ENCODE measurements at regions not wholly inside any gene's neighbourhood (a gene's known extent, or its start where the extent isn't known, plus 50 kb on each side); places are given as distances from the start of the nearest gene placed in this dataset.
"Not testable (repeated sequence)": the region's sequence is repeated elsewhere in the genome, so short reads cannot be mapped to it uniquely, and the experiment has no call there.

DNA sequence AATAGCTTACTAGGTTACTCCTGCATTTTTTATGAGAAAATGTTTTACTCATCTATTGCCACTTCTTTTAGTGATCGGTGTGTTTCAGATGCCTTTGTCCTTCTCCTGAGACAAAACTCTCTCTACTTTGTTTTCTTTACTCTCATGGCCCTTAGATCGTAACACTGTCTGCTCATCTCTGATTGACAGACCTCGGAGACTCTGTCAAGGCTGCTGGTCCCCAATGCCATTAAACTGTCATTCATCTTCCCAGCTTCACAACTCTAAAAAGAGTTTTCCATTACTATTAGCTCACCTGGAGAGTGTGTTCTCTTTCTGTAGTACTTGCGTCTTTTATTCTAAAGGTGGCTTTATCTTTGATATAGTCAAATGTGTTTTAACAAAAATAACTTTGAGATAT, 765.2 kb downstream of the SLITRK1 start (continued):
- TF ChIP-seq, protein P1, sequence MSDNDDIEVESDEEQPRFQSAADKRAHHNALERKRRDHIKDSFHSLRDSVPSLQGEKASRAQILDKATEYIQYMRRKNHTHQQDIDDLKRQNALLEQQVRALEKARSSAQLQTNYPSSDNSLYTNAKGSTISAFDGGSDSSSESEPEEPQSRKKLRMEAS (IDR thresholded peaks at IDR 0.05; ENCODE audit: low read depth, low read length) = no peak
- TF ChIP-seq, protein P2, sequence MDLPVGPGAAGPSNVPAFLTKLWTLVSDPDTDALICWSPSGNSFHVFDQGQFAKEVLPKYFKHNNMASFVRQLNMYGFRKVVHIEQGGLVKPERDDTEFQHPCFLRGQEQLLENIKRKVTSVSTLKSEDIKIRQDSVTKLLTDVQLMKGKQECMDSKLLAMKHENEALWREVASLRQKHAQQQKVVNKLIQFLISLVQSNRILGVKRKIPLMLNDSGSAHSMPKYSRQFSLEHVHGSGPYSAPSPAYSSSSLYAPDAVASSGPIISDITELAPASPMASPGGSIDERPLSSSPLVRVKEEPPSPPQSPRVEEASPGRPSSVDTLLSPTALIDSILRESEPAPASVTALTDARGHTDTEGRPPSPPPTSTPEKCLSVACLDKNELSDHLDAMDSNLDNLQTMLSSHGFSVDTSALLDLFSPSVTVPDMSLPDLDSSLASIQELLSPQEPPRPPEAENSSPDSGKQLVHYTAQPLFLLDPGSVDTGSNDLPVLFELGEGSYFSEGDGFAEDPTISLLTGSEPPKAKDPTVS (IDR thresholded peaks at IDR 0.05; ENCODE audit: low read depth, low read length) = no peak
- TF ChIP-seq, protein P3, sequence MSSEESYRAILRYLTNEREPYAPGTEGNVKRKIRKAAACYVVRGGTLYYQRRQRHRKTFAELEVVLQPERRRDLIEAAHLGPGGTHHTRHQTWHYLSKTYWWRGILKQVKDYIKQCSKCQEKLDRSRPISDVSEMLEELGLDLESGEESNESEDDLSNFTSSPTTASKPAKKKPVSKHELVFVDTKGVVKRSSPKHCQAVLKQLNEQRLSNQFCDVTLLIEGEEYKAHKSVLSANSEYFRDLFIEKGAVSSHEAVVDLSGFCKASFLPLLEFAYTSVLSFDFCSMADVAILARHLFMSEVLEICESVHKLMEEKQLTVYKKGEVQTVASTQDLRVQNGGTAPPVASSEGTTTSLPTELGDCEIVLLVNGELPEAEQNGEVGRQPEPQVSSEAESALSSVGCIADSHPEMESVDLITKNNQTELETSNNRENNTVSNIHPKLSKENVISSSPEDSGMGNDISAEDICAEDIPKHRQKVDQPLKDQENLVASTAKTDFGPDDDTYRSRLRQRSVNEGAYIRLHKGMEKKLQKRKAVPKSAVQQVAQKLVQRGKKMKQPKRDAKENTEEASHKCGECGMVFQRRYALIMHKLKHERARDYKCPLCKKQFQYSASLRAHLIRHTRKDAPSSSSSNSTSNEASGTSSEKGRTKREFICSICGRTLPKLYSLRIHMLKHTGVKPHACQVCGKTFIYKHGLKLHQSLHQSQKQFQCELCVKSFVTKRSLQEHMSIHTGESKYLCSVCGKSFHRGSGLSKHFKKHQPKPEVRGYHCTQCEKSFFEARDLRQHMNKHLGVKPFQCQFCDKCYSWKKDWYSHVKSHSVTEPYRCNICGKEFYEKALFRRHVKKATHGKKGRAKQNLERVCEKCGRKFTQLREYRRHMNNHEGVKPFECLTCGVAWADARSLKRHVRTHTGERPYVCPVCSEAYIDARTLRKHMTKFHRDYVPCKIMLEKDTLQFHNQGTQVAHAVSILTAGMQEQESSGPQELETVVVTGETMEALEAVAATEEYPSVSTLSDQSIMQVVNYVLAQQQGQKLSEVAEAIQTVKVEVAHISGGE (CRISPR knock-in tag; IDR thresholded peaks at IDR 0.05) = no peak
- TF ChIP-seq FOS (IDR thresholded peaks at IDR 0.05; ENCODE audit: borderline replicate concordance, extremely low read depth, insufficient read length) = no peak

DNA sequence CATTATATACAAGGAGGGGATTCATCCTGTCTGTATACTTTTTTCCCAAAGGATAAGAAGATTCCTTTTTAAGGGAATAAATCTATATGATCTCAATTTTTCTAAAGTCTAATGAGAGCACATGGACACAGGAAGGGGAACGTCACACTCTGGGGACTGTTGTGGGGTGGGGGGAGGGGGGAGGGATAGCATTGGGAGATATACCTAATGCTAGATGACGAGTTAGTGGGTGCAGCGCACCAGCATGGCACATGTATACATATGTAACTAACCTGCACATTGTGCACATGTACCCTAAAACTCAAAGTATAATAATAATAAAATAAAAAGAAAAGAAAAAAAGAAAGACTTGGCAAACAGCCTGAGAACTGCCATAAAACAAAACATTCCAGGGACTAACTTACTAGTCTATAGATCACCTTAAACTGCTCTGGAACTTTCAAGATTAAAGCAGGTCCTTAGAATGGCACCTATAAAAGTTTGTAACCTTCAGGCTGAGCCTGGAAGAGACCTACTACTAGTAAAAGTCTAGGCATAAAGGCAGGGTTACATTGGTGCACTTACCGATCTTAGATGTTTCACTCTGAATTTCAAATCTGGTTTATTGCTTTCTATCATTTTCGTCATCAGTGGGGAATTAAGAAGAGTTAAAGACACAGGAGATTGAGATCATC, 780.6 kb downstream of the SLITRK1 start:
- H3K36me3 ChIP-seq (ENCODE audit: control insufficient read depth in 2 of 2, insufficient read depth in 2 of 2, low read length in 1 of 2); H3K4me1 ChIP-seq (ENCODE audit: control insufficient read depth, insufficient read depth, low read length); BruUV-seq (replicated peaks); CTCF ChIA-PET; RAD21 ChIA-PET (ENCODE audit: unreplicated experiment); POLR2A ChIA-PET; H2AFZ ChIP-seq (ENCODE audit: control insufficient read depth, low read depth, low read length); SMC1A ChIA-PET (ENCODE audit: uncharacterized antibody, unreplicated experiment); H3K79me2 ChIP-seq (ENCODE audit: control insufficient read depth, insufficient read depth, low read length); H4K20me1 ChIP-seq (ENCODE audit: control insufficient read depth, insufficient read depth); in situ Hi-C loops (cut with MboI); H3K9ac ChIP-seq (ENCODE audit: control insufficient read depth, insufficient read depth, low read length); H3K9me3 ChIP-seq (replicated peaks; ENCODE audit: control insufficient read depth, insufficient read depth, low read length); H3K4me2 ChIP-seq (ENCODE audit: control insufficient read depth, insufficient read depth); H3K27me3 ChIP-seq (replicated peaks in 1 of 2; ENCODE audit: control insufficient read depth in 2 of 2, insufficient read depth in 2 of 2, low read length in 1 of 2); intact Hi-C loops (cut with micrococcal nuclease; ENCODE audit: unreplicated experiment); H3K27ac ChIP-seq (ENCODE audit: control insufficient read depth, insufficient read depth); ATAC-seq; DNase-seq (ENCODE audit: low read depth, low spot score); H3K4me3 ChIP-seq; FAIRE-seq: not testable (repeated sequence)
- WGBS (ENCODE audit: insufficient coverage, insufficient replicate concordance, low lambda C conversion rate, missing lambda C conversion rate) = 36% methylated on average over 2 of the region's 5 CpGs

Measured in GM12878 (cell line).